NCI-H2227 treated with DMSO at 0.1 percent for 48 hours (cell line): ENCODE measurements at regions not wholly inside any gene's neighbourhood (a gene's known extent, or its start where the extent isn't known, plus 50 kb on each side); places are given as distances from the start of the nearest gene placed in this dataset.
"Not testable (repeated sequence)": the region's sequence is repeated elsewhere in the genome, so short reads cannot be mapped to it uniquely, and the experiment has no call there.

Experiments used
- DNase-seq: peaks from one replicate; lab custom pipeline; 2025; lab: John Stamatoyannopoulos, UW

DNA sequence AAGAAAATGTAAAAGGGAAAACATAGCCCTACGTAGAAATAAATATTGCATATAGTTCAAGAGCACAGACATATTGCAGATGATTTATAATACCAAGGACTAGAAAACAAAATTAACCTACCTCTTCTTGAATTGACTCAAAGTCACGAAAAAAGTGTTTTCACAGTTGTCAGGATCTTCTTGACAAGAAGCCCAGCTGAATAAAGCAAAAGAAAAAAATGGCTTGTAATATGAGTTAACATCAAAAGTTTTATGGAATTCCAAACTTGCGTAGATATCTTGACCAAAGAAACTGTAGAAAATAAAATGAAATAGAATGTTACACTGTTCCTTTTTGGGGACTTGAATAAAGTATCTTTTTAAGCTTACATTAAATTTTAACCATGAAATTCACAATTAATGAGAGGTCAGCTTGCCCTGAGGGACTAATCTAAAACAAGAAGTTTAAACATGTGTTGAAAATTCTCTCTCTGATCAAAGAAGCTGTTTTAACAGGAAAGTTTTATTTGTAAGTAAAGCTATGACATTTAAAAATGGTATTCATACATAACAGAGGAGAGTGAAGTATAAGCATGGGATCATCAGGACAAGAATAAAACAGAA, 133.1 kb upstream of the SEMA3C start:
- DNase-seq, result no peak

DNA sequence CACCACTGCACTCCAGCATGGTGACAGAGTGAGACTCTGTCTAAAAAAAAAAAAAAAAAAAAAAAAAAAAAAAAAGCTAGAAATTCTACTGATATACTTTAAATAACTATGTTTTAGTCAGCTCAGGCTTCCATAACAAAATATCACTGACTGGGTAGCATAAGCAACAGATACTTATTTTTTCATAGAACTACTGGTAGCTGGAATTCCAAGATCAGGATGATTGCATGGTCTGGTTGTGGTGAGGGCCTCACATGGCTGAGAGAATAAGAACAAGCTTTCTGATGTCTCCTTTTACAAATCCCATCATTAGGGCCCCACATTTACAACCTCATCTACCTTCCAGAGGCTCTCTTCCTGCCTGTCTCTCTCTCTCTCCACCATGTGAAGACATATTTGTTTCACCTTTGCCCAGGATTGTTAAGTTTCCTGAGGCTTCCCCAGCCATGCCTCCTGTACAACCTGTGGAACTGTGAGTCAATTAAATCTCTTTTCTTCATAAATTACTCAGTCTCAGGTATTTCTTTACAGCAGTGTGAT, 126.7 kb upstream of the SEMA3C start:
- no peak for DNase-seq

DNA sequence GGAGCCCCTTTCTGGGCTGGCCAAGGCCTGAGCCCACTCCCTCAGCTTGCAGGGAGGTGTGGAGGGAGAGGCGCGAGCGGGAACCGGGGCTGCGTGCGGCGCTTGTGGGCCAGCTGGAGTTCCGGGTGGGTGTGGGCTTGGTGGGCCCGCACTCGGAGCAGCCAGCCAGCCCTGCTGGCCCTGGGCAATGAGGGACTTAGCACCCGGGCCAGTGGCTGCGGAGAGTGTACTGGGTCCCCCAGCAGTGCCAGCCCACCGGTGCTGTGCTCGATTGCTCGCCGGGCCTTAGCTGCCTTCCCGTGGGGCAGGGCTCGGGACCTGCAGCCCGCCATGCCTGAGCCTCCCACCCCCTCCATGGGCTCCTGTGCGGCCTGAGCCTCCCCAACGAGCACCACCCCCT, 123.8 kb upstream of the SEMA3C start:
- not testable (repeated sequence) for DNase-seq

DNA sequence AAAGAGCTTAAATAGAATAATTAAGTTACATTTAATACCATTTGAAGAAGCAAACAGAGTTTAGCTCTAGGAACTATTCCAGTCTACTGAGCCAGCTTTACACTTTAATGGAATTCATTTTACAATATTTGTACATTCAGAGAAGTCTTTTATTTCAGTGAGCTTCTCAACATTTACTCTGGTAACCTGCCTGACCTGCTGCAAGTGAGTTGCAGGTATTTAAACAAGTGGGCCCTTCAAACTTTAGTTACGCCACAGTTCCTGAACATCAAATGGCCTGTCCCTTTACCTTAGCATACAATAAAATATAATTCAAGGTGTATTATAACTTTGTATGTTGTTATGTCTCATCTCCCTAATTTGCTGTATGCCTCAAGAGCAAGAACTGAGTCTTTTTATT, 121.6 kb upstream of the SEMA3C start:
- no peak for DNase-seq

DNA sequence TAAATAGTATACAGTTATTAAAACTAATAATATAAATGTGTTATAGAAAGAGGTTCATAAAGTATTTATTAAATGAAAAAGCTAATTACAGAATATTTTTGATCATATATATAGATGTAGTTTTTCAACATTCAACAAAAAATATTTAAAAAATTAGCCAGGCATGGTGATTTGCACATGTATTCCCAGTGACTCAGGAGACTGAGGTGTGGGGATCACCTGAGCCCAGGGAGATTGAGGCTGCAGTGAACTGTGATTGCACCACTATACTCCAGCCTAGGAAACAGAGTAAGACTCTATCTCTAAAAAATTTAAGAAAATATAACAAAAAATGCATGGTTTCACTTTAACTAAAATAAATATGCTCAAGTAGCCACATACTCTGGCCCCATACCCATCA, 118.0 kb upstream of the SEMA3C start:
- DNase-seq, result no peak

DNA sequence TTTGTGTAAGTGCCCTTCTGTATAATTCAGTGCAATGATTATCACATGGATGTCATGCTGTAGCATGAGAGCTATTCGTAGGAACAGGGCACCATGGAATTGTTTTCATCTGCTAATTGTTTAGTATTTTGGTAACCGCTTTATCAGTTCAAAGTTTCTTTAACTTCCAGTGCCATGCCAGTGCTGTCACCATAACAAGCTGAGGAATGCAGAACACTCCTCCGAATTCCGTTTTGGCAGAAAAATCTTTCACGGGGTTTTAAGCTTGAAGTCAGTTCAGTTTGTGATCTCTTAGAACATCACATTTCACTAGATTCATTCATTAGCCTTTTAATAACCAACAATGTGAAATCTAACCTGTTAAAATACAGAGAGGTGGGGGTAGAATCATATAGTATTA, 117.2 kb upstream of the SEMA3C start:
- no peak for DNase-seq

DNA sequence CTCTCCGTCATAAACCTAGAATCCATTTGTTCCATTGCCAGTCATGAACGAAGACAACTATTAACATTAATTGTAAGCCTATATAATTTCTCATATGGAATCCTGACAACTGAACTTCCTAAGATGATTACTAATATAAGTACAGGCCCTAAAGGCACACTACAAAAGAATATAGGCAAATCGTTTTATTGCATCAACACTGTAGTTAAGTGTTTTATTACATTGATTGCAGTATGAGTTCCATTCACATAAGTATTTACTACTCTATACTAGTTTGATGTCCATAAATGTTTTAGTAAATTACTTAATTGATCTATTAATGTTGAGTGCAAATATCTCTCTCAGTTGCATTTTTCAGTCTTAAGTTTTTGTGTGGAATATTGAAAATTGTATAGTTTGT, 113.1 kb upstream of the SEMA3C start:
- DNase-seq, result no peak

DNA sequence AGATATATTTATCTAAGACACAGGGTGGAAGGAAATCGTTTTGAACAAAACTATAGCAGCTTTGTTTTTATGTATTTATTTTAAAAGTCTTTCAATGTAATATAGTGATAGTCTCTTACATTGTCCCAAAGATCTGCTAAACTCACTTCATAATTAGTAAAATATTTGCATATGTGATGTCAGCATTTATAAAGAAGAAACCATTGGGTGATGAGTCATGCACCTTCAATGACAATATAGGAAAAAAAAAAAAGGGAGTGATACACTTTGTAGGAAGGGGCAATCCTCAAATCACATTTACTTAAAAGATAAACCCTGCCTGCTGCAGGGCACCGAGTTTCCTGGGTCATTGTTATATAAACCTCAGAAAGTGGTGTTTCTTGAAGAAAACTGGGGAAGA, 112.4 kb upstream of the SEMA3C start:
- DNase-seq, result no peak

DNA sequence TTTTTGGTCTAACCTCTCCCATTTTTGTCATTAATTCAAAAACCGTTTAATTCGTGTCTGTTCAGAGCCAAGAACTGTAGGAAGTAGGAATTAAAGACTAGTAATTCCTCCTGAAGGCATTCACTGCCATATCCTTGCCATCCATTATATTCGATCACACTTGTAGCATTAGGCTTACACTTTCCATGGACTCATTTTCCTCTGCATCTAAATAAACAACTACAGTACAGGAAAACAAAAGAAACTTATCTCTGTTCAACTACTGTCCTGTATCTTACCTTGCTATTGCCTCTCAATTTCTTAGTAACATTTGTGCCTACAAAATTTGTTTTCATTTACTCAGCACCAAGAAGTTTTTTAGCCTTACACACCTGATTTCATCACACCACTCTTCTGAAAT, 111.6 kb upstream of the SEMA3C start:
- no peak for DNase-seq

DNA sequence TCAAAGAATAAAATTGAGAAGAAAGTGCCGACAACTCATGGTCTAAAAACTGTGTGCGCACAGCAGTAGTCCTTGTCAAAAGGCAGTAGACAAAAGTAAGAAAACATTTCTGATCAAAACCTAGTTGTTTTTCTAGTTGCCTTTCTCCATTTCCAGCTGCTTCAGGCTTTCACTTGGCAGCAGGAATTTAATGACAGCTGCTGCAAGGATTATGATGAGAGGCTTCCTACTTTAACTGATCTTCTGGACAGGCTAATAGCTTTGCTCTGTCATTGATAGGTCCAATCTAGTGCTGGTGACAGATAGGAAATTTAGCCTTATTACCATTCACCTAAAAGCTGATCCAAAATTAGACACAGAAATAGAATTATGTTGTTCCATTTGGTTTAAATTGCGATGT, 110.7 kb upstream of the SEMA3C start:
- peak; percentile 28 for DNase-seq

DNA sequence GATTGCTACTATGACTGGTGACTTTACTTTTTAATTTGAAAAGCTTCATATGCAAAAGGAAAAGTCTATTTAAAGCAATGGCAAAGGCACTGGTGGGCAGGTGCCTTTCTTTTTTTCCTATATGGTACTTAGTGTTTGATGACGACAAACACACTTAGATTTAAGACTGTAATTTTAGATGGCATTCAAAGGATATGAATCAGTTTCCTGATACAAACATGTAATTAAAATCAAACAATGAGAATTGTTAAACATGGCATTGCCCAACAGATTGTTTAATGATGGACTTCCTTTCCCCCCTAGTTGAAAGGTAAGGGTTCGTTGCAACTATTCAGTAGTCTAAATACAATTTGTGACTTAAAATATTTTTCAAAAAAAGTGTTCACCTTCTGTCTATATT, 106.5 kb upstream of the SEMA3C start:
- no peak for DNase-seq

DNA sequence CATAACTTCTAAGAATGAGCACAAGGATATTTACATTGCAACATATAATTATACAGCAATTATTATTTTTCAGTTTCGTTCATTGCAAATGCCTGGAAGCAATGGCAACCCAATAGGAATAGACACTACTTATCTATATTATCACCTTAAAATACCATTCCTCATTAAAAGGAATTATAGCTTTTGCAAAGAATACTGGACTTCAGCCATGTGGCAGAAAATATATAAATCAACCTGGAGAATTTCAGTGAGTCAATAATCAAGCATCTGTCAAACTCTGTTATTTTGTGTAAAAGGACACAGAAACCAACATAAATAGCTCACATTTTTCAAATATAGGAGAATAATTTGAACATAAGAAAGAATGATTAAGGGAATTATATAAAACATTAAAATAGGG, 96.1 kb upstream of the SEMA3C start:
- no peak for DNase-seq

DNA sequence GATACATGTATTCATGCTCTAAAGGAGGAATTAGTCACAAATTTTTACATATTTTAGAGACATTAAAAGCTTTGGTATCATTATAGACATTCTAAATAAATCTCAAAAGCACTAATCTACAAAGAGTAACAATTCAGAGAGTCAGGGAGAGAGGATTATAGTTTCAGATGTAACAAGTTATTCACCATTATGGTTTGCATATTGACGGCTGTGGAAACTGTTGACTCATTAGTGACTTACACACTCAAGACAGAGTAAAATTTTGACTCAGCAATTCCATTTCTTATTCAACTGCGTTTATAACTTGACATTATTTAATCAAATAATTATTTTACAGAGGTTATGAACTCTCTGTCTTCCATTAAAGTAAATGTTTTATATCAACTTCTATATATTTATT, 95.4 kb upstream of the SEMA3C start:
- no peak for DNase-seq

DNA sequence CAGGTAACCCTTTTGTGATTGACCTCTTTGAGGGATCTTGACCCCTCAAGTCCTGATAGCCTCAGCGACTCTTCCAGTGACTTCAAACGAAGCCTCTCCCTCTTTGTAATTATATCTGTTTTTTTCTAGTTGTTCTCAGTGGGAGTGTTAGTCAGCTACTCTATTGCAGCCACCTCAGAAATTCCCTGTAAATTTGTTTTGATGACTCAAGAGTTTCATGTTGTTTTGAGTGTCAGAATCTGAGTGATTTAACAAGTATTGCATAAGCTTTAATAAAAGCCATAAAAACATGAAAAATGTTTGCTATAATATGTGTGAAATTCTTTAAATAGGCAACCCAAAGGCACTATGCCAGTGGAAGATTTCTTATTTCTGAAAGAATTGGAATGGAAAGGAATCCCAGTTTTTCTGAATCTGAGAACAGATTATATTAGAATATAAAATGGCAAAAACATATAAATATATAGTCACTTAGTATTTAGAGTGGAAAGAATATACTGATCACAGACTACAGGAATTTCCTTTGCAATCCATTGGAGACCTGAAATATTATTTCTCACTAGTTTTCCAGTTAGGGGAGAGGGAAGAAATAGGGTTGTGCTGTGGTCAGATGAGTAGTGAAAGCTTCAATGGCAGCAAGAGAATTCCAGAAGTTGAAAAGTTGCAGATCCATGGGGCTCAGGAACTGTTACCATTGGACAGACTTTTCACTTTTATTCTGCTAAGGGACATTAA, 94.4 kb upstream of the SEMA3C start:
- DNase-seq, result no peak

DNA sequence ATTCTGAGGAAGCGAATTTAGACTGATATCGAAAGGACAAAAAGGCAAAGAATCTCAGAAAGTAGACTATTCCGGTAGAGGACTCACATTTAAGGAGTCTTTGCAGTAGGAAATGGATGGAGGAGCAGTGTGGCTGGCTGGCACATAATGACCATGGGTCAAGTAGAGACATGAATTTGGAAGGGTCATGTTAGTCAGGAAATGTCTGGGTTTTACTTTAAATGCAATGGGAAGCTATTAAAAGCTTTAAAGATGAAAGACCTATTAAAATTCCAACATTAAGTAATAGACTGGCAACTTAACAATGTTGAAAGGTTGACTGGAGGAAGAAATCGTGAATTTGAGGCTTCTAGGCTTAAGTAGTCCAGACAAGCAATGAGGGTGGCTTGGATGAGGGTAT, 90.0 kb upstream of the SEMA3C start:
- no peak for DNase-seq

DNA sequence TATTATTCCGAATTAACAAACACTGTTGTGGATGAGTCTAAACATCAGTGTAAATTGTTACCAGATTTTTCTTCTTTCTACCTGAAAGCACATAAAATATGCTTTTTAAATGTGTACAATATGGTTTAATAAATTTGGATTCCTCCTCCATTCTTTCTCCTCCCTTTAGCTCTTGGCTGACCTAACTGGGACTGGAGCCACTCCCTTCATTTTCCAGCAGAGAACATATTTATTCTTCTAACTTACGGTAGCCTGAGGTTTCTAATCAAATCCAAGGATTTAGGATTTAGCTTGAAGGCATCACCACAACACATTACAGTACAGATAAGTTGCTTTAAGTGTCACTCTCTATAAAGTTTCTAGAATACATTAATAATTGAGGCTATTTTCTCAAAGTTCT, 88.2 kb upstream of the SEMA3C start:
- DNase-seq, result no peak

DNA sequence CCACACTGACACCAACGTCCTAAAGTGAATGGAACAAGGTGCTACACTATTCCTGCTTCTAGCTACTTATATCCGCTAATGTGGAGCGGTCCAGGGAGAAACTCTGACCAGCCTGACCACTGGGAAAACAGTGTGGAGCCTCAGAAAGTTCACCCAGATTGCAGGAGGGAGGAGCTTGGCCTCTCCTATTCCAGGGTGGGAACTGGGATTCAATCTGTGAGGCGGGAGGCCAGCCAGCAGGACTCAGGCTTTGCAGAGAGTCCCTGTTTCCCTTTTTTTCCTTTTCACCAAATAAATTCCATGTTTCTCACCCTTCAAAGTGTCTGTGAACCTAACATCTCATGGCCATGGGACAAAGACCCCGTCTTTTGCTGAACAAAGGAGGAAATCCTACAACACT, 86.4 kb upstream of the SEMA3C start:
- no peak for DNase-seq

DNA sequence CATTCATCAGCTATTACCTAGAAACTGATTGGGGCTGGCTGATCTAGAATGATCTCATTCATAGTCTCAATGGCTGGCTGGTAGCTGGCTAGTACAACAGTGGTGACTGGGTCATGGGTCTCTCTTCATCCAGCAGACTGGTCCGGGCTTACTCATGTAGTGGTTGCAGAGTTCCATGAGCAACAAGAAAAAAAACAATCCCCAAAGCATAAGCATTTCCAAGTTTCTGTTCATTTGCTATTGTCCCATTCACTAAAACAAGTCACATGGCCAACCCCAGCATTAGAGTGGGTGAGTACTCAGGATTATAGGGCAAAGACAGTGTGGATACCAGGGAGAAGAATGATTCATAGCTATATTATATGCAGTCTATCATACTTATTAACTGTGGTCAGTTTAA, 85.2 kb upstream of the SEMA3C start:
- no peak for DNase-seq

DNA sequence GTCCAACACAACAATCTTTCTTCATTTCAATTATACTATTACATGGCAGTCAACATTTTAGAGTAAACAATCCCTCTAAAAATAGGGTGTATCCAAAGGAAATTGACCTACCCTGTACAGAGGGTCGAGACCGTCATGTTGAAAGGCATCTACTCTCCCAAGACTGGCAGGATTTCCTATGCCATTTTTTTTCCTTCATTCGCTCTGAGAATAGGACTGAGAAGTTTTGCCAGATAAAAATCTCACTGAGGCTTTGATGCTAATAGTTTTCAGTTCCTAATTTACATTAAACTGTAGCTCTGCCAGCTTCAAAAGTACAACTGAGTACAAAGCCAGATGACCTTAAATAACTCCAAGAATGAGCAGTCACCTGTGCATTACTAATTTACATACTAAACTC, 84.5 kb upstream of the SEMA3C start:
- DNase-seq, result no peak

DNA sequence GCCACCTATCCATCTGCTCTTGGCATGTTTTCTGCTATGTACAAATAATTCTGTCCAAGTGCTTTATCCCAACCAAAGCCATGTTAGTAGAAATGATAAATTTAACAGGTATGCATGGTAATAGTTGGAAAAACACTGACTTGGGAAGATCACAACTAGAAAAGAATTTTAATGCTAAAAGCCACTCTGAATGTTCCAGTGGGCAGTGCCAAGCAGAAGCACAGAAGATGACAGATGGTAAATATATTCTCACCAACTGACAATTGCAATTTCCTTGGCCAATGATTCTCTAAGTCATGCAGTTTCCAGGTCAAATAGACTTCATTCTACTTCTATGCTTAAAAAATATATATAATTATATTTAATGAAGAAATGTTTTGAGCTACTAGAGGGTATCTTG, 83.6 kb upstream of the SEMA3C start:
- no peak for DNase-seq

DNA sequence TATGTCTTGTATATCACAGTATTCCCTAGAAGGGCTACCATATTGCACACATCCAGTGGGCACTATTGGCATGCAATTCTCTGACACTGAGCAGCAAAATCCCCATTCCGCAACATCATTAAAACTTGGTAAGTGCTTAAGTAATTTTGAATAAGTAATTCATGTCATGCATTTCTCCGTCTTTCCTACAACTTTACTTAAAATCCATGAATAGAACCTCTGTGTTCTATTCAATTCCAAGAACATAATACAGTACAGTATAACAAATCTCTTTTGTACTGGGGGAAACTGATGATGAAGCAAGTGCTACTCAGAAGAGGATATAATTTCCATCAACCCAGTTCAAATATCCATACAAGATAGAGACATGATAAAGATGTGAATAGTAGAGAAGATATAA, 80.9 kb upstream of the SEMA3C start:
- no peak for DNase-seq

DNA sequence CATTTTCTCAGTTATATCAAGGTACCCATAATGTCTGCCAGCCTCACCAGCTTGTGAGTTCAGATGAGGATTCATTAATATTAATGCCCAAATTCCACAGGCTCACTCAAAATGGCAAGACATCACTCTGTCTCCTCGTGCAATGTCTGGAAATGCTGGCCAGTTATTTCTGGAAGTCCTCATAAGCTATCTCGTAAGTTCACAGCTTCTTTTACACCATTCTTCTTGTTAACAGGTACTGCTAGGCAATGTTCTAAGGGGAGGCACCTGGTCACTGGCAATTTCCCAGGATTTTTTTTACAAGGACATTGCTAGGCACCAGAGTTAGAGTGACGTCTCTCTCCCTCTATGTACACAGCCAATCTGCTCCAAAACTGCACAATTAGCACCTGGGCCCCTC, 80.2 kb upstream of the SEMA3C start:
- no peak for DNase-seq

DNA sequence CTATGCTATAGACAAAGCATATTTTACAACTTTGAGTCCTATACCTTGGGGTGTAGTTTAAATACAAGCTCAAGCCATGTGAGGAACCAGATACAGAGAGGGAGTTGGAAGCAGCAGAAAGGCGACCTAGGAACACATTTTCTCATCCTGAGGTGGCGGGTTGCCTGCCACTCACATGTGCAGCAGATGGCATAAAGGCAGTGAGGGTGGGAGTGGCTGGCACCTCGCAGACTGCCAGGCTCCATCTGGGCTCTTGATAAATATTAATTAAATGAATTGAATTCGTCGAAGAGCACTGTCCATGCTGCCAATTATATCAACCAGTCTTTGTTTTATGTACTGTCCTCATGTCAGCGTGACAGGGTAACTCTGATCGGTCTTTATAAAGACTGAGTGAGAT, 79.0 kb upstream of the SEMA3C start:
- DNase-seq, result no peak

DNA sequence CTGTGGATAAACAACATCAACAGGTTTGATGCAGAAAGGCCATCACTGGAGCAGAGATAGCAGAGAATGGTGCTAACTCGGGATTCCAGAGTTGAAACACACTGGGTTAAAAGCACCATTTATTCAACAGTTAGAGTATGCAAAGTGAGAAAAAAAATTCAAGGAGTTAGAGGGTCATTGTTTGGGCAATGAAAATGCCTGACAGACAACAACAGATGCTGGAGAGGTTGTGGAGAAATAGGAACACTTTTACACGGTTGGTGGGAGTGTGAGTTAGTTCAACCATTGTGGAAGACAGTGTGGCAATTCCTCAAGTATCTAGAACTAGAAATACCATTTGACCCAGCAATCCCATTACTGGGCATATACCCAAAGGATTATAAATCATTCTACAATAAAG, 77.4 kb upstream of the SEMA3C start:
- DNase-seq, result not testable (repeated sequence)
